ENCODE measurements at regions not wholly inside any gene's neighbourhood (a gene's known extent, or its start where the extent isn't known, plus 50 kb on each side); places are given as distances from the start of the nearest gene placed in this dataset.

DNA sequence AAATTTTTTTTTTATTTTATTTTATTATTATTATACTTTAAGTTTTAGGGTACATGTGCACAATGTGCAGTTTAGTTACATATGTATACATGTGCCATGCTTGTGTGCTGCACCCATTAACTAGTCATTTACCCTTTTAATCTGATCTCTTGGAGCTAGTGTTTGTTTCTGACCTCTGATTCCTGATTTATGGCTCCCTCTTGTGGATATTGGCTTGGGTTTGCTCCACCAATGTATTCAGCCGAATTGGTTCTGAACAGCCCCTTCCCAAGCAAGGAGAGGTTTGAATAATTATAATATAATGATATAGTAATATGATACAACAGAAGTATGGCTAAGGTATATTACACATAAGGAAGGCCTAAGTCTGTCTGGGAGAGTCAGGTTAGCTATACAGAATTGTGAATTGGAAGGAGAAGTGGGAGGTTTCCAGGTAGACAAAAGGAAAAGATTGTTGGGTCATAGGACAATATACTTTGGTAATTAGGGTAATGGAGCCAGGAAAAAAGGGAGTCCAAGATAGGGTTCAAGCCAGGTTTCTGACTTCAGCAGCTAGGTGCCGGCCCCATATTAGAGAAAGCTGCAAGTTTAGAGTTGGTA, 53.1 kb upstream of the HMCN1 start:
- H3K4me1 Mint-ChIP-seq (ENCODE audit: low read depth), result peaks cover 16% of the 10 kb centered on the region
- H3K27me3 Mint-ChIP-seq (ENCODE audit: insufficient read depth), result peaks cover 1% of the 10 kb centered on the region; the same call in 1 of the 2 replicates
- no peak overlapping the region for H3K27ac Mint-ChIP-seq
- no peaks in the 10 kb centered on the region for H3K36me3 Mint-ChIP-seq (ENCODE audit: low read depth)
- peak; percentile 29 for DNase-seq
- H3K9me3 Mint-ChIP-seq, result no peaks in the 10 kb centered on the region
- TF ChIP-seq, protein P1, sequence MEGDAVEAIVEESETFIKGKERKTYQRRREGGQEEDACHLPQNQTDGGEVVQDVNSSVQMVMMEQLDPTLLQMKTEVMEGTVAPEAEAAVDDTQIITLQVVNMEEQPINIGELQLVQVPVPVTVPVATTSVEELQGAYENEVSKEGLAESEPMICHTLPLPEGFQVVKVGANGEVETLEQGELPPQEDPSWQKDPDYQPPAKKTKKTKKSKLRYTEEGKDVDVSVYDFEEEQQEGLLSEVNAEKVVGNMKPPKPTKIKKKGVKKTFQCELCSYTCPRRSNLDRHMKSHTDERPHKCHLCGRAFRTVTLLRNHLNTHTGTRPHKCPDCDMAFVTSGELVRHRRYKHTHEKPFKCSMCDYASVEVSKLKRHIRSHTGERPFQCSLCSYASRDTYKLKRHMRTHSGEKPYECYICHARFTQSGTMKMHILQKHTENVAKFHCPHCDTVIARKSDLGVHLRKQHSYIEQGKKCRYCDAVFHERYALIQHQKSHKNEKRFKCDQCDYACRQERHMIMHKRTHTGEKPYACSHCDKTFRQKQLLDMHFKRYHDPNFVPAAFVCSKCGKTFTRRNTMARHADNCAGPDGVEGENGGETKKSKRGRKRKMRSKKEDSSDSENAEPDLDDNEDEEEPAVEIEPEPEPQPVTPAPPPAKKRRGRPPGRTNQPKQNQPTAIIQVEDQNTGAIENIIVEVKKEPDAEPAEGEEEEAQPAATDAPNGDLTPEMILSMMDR (IDR thresholded peaks at IDR 0.05), result peak; percentile 83
- no peak overlapping the region for H3K4me3 Mint-ChIP-seq

GRCh38 chr1:185680453-185680852, 53.7 kb upstream of the HMCN1 start:
- Mint-ChIP-seq H3K9me3 (no peaks in the 10 kb centered on the region), H3K27me3 (ENCODE audit: insufficient read depth) (no peaks in the 10 kb centered on the region; the same call in 1 of the 2 replicates), H3K36me3 (ENCODE audit: low read depth) (no peaks in the 10 kb centered on the region), H3K4me1 (ENCODE audit: low read depth) (peaks cover 16% of the 10 kb centered on the region), H3K27ac (no peak overlapping the region), H3K4me3 (no peak overlapping the region)
- DNase-seq, result no peak
- TF ChIP-seq, protein P1 (IDR thresholded peaks at IDR 0.05), result no peak

DNA sequence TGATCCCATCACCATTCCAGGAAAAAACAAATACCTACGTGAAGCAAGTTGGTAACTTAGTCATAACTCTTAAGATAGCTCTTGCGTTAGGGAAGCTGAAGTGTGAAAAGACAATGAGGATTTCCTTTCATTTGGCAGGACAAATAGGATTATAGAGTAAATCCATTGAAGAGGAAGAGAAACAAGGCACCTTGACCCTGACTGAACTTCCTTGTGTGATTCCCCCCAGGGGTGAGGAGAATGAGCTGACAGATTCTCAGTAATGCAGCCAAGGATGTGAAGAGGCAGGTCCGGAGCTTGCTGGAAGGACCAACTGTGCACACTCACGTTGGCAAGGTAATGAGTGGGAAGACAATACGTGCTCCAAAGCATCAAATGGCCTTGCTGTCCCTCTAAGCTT, 55.0 kb upstream of the HMCN1 start:
- no peaks in the 10 kb centered on the region for H3K9me3 Mint-ChIP-seq
- TF ChIP-seq, protein P1 (IDR thresholded peaks at IDR 0.05), result no peak
- no peak overlapping the region for H3K27ac Mint-ChIP-seq
- no peaks in the 10 kb centered on the region; the same call in 1 of the 2 replicates for H3K27me3 Mint-ChIP-seq (ENCODE audit: insufficient read depth)
- H3K36me3 Mint-ChIP-seq (ENCODE audit: low read depth), result no peaks in the 10 kb centered on the region
- peaks cover 20% of the 10 kb centered on the region for H3K4me1 Mint-ChIP-seq (ENCODE audit: low read depth)
- DNase-seq, result no peak
- H3K4me3 Mint-ChIP-seq, result no peak overlapping the region

GRCh38 chr1:185676969-185677368, 57.2 kb upstream of the HMCN1 start:
- no peaks in the 10 kb centered on the region; the same call in none of the 2 replicates for H3K27me3 Mint-ChIP-seq (ENCODE audit: insufficient read depth)
- H3K27ac Mint-ChIP-seq, result no peak overlapping the region
- H3K36me3 Mint-ChIP-seq (ENCODE audit: low read depth), result no peaks in the 10 kb centered on the region
- no peaks in the 10 kb centered on the region for H3K9me3 Mint-ChIP-seq
- no peak overlapping the region for H3K4me3 Mint-ChIP-seq
- no peak for DNase-seq
- H3K4me1 Mint-ChIP-seq (ENCODE audit: low read depth), result peaks cover 21% of the 10 kb centered on the region
- TF ChIP-seq, protein P1 (IDR thresholded peaks at IDR 0.05), result no peak

GRCh38 chr1:185674201-185674600, 60.0 kb upstream of the HMCN1 start:
- no peak for DNase-seq
- Mint-ChIP-seq H3K27ac (no peak overlapping the region), H3K27me3 (ENCODE audit: insufficient read depth) (no peaks in the 10 kb centered on the region; the same call in 1 of the 2 replicates), H3K36me3 (ENCODE audit: low read depth) (no peaks in the 10 kb centered on the region), H3K4me3 (no peak overlapping the region), H3K9me3 (no peaks in the 10 kb centered on the region), H3K4me1 (ENCODE audit: low read depth) (peaks cover 10% of the 10 kb centered on the region)
- TF ChIP-seq, protein P1 (IDR thresholded peaks at IDR 0.05), result no peak

All from HFFc6 (cell line).